NCI-H748 treated with DMSO at 0.1 percent for 48 hours (cell line): ENCODE measurements at regions not wholly inside any gene's neighbourhood (a gene's known extent, or its start where the extent isn't known, plus 50 kb on each side); places are given as distances from the start of the nearest gene placed in this dataset.

Source experiments
- DNase-seq: peaks from one replicate; lab custom pipeline; 2025; lab: John Stamatoyannopoulos, UW

- DNase-seq, result no peak
Observed at GRCh38 chr5:74257645-74258313, 382.7 kb downstream of the ENC1 start.

- no peak for DNase-seq
Observed at GRCh38 chr5:74257060-74257527, 383.4 kb downstream of the ENC1 start.

GRCh38 chr5:74255692-74256392, 384.7 kb downstream of the ENC1 start:
- DNase-seq, result no peak

- DNase-seq, result no peak
Observed at GRCh38 chr5:74254257-74254656, 386.3 kb downstream of the ENC1 start.

GRCh38 chr5:74252044-74252443, 388.5 kb downstream of the ENC1 start:
- no peak for DNase-seq

- DNase-seq, result peak; percentile 56
Observed at GRCh38 chr5:74251141-74252035, 389.1 kb downstream of the ENC1 start.

- DNase-seq, result no peak
Observed at GRCh38 chr5:74250304-74251102, 390.0 kb downstream of the ENC1 start.

GRCh38 chr5:74248576-74248975, 392.0 kb downstream of the ENC1 start:
- DNase-seq, result no peak

- no peak for DNase-seq
Observed at GRCh38 chr5:74244406-74244805, 396.1 kb downstream of the ENC1 start.

GRCh38 chr5:74243634-74244033, 396.9 kb downstream of the ENC1 start:
- DNase-seq, result peak; percentile 6

- no peak for DNase-seq
Observed at GRCh38 chr5:74242516-74242915, 398.0 kb downstream of the ENC1 start.

GRCh38 chr5:74241751-74242140, 398.8 kb downstream of the ENC1 start:
- no peak for DNase-seq

- no peak for DNase-seq
Observed at GRCh38 chr5:74240783-74241750, 399.5 kb downstream of the ENC1 start.

- no peak for DNase-seq
Observed at GRCh38 chr5:74239261-74239660, 401.3 kb downstream of the ENC1 start.

GRCh38 chr5:74237571-74238145, 402.9 kb downstream of the ENC1 start:
- no peak for DNase-seq

- no peak for DNase-seq
Observed at GRCh38 chr5:74235552-74235951, 405.0 kb downstream of the ENC1 start.

GRCh38 chr5:74233571-74233970, 407.0 kb downstream of the ENC1 start:
- DNase-seq, result no peak

GRCh38 chr5:74233091-74233490, 407.4 kb downstream of the ENC1 start:
- DNase-seq, result no peak

- DNase-seq, result no peak
Observed at GRCh38 chr5:74232276-74232675, 408.3 kb downstream of the ENC1 start.

GRCh38 chr5:74231697-74232096, 408.8 kb downstream of the ENC1 start:
- no peak for DNase-seq
